ENCODE measurements at regions not wholly inside any gene's neighbourhood (a gene's known extent, or its start where the extent isn't known, plus 50 kb on each side); places are given as distances from the start of the nearest gene placed in this dataset.
"Not testable (repeated sequence)": the region's sequence is repeated elsewhere in the genome, so short reads cannot be mapped to it uniquely, and the experiment has no call there.

- peak overlapping the region; percentile 56; the same call in 1 of the 2 replicates for H3K27ac Mint-ChIP-seq
- no peak overlapping the region for H3K4me3 Mint-ChIP-seq
- peaks cover 65% of the 10 kb centered on the region for H3K4me1 Mint-ChIP-seq (ENCODE audit: low read depth)
- H3K27me3 Mint-ChIP-seq (ENCODE audit: insufficient read depth) = no peaks in the 10 kb centered on the region
- no peak for DNase-seq
- TF ChIP-seq, protein P1, sequence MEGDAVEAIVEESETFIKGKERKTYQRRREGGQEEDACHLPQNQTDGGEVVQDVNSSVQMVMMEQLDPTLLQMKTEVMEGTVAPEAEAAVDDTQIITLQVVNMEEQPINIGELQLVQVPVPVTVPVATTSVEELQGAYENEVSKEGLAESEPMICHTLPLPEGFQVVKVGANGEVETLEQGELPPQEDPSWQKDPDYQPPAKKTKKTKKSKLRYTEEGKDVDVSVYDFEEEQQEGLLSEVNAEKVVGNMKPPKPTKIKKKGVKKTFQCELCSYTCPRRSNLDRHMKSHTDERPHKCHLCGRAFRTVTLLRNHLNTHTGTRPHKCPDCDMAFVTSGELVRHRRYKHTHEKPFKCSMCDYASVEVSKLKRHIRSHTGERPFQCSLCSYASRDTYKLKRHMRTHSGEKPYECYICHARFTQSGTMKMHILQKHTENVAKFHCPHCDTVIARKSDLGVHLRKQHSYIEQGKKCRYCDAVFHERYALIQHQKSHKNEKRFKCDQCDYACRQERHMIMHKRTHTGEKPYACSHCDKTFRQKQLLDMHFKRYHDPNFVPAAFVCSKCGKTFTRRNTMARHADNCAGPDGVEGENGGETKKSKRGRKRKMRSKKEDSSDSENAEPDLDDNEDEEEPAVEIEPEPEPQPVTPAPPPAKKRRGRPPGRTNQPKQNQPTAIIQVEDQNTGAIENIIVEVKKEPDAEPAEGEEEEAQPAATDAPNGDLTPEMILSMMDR (IDR thresholded peaks at IDR 0.05) = no peak
- no peaks in the 10 kb centered on the region for H3K9me3 Mint-ChIP-seq
- no peaks in the 10 kb centered on the region for H3K36me3 Mint-ChIP-seq (ENCODE audit: low read depth)
These were observed 163.8 kb upstream of the PGRMC2 start for GRCh38 chr4:128451270-128451905.

DNA sequence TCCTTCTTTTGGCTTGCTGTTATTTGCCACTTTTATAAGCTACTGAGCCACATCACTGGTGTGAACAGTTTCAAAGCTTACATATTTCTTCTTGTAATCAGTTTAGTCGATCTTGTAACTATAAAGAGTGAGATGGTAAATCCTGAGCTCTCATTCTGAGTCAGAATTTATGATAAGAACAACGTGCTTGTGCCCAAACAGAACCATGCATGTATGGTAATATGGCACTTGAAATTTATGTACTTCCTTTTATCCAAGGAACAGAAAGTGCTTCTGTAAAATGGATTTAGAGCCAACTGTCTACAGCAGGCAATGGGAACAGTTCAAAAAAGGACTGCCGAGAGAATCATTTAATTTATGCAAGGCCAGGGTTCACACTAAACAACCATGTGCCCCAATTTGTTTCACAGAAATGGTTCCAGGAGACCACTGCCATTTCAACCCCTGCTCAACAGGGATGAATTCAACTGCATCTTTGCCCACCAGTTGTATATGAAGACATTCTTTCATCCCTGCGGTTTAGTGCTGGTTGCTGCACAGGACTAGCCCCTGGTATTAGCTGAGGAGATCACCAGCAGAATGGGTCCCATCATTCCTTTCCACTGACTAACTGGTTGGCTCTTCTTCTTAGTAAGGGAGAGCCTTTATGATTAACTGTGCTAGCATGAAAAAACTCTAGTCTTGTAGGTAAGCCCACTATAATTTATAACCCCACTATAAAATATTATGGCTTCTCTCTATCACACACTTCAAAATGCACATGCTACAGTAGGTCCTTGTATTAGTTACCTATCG, 162.9 kb upstream of the PGRMC2 start:
- Mint-ChIP-seq H3K4me3 (no peak overlapping the region; the same call in 1 of the 2 replicates), H3K27me3 (ENCODE audit: insufficient read depth) (no peaks in the 10 kb centered on the region; the same call in 1 of the 2 replicates), H3K27ac (peak overlapping the region; percentile 56; the same call in 1 of the 2 replicates), H3K36me3 (ENCODE audit: low read depth) (peaks cover 3% of the 10 kb centered on the region; the same call in 1 of the 2 replicates), H3K9me3 (peaks cover 3% of the 10 kb centered on the region; the same call in 1 of the 2 replicates), H3K4me1 (ENCODE audit: low read depth) (peaks cover 61% of the 10 kb centered on the region)
- DNase-seq = peak; percentile 24
- TF ChIP-seq, protein P1 (IDR thresholded peaks at IDR 0.05) = no peak

DNA sequence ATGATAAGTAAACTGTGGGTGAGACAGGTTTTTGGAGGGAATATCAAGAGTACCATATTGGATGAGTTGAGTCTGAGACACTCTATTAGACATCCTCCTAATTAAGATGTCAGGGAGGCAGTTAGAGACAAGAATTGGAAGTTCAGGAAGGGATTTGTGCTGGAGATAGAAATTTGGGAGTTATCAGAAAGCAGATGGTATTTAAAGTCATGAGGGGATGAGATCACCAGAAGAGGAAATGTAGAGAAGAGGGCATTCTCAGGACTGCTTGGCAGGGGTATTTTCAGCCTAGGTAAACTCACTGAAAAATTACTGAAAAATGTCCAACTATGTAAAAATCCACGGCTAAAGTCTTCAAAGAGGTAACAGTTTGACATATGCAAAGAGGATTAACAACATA, 161.6 kb upstream of the PGRMC2 start:
- no peak for DNase-seq
- TF ChIP-seq, protein P1 (IDR thresholded peaks at IDR 0.05) = no peak
- H3K27me3 Mint-ChIP-seq (ENCODE audit: insufficient read depth) = no peaks in the 10 kb centered on the region; the same call in 1 of the 2 replicates
- peaks cover 48% of the 10 kb centered on the region for H3K4me1 Mint-ChIP-seq (ENCODE audit: low read depth)
- H3K27ac Mint-ChIP-seq = no peak overlapping the region
- H3K9me3 Mint-ChIP-seq = peaks cover 16% of the 10 kb centered on the region
- no peak overlapping the region for H3K4me3 Mint-ChIP-seq
- H3K36me3 Mint-ChIP-seq (ENCODE audit: low read depth) = peaks cover 12% of the 10 kb centered on the region; the same call in 1 of the 2 replicates

DNA sequence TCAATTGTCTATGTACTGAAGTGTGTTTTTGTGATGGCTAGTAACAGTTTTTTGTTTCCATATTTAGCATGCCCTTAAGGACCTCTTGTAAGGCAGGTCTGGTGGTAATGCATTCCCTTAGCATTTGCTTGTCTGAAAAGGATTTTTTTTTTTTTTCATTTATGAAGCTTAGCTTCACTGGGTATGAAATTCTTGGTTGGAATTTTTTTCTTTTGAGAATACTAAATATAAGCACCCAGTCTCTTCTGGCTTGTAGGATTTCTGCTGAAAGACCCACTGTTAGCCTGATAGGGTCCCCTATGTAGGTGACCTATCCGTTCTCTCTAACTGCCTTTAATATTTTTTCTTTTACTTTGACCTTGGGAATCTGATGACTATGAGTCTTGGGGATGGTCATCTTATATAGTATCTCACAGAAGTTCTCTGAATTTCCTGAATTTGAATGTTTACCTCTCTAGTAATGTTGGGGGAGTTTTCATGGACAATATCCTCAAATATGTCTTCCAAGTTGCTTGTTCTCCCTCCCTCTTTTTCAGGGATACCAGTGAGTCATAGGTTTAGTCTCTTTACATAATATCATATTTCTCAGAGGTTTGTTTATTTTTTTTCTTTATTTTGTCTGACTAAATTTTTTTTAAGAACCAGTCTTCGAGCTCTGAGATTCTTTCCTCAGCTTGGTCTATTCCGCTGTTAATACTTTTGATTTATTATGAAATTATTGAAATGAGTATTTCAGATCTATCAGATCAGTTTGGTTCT, 157.1 kb upstream of the PGRMC2 start:
- H3K27ac Mint-ChIP-seq = no peak overlapping the region
- no peaks in the 10 kb centered on the region; the same call in 1 of the 2 replicates for H3K27me3 Mint-ChIP-seq (ENCODE audit: insufficient read depth)
- no peak overlapping the region for H3K4me3 Mint-ChIP-seq
- H3K9me3 Mint-ChIP-seq = peaks cover 28% of the 10 kb centered on the region
- DNase-seq = no peak
- peaks cover 12% of the 10 kb centered on the region; the same call in 1 of the 2 replicates for H3K36me3 Mint-ChIP-seq (ENCODE audit: low read depth)
- H3K4me1 Mint-ChIP-seq (ENCODE audit: low read depth) = peaks cover 8% of the 10 kb centered on the region
- TF ChIP-seq, protein P1 (IDR thresholded peaks at IDR 0.05) = no peak

DNA sequence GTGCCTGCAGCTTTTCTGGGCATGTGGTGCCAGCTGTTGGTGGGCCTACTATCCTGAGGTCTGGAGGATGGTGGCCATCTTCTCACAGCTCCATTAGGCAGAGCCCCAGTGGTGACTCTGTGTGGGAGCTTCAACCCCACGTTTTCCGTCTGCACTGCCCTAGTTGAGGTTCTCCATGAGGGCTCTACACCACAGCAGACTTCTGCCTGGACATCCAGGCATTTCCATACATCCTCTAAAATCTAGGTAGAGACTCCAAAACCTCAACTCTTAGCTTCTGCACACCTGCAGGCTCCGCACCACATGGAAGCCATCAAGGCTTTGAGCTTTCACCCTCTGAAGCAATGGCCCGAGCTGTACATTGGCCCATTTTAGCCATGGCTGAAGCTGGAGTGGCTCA, 153.3 kb upstream of the PGRMC2 start:
- Mint-ChIP-seq H3K27me3 (ENCODE audit: insufficient read depth) (no peaks in the 10 kb centered on the region; the same call in 1 of the 2 replicates), H3K36me3 (ENCODE audit: low read depth) (peaks cover 12% of the 10 kb centered on the region; the same call in 1 of the 2 replicates), H3K4me1 (ENCODE audit: low read depth) (no peaks in the 10 kb centered on the region), H3K4me3 (no peak overlapping the region), H3K9me3 (peaks cover 35% of the 10 kb centered on the region), H3K27ac (no peak overlapping the region)
- TF ChIP-seq, protein P1 (IDR thresholded peaks at IDR 0.05) = no peak
- DNase-seq = no peak

GRCh38 chr4:128437023-128437422, 149.4 kb upstream of the PGRMC2 start:
- not testable (repeated sequence) for DNase-seq; H3K4me1 Mint-ChIP-seq (ENCODE audit: low read depth); H3K27ac Mint-ChIP-seq; H3K27me3 Mint-ChIP-seq (ENCODE audit: insufficient read depth); H3K36me3 Mint-ChIP-seq (ENCODE audit: low read depth); H3K4me3 Mint-ChIP-seq
- peaks cover 11% of the 10 kb centered on the region for H3K9me3 Mint-ChIP-seq

- not testable (repeated sequence) for DNase-seq; H3K9me3 Mint-ChIP-seq; H3K27me3 Mint-ChIP-seq (ENCODE audit: insufficient read depth); H3K27ac Mint-ChIP-seq; H3K4me3 Mint-ChIP-seq; H3K36me3 Mint-ChIP-seq (ENCODE audit: low read depth)
- peaks cover 47% of the 10 kb centered on the region for H3K4me1 Mint-ChIP-seq (ENCODE audit: low read depth)
These were observed 141.5 kb upstream of the PGRMC2 start for GRCh38 chr4:128429023-128429613.

Measured in HFFc6 (cell line).